ENCODE measurements at regions not wholly inside any gene's neighbourhood (a gene's known extent, or its start where the extent isn't known, plus 50 kb on each side); places are given as distances from the start of the nearest gene placed in this dataset.

- BruUV-seq (replicated peaks), result no TSS peak
- in situ Hi-C loops (cut with HindIII; ENCODE audit: extremely low pct_ligation_motif_present, low pct_unique_long_range_greater_than_20kb) (no loop called here), intact Hi-C loops (cut with micrococcal nuclease; ENCODE audit: unreplicated experiment) (no loop called here)
- H3K4me2 ChIP-seq (ENCODE audit: low read depth, low read length), result no peak overlapping the region
- H3K9me3 ChIP-seq (ENCODE audit: low read length), result peaks cover 35% of the 10 kb centered on the region
- no peaks in the 10 kb centered on the region for H3K79me2 ChIP-seq (ENCODE audit: insufficient read depth, low read length)
- H3K9ac ChIP-seq (ENCODE audit: insufficient read depth, low read depth, low read length), result no peak overlapping the region
- no peaks in the 10 kb centered on the region for H3K27me3 ChIP-seq (ENCODE audit: control insufficient read depth in 1 of 2, insufficient read depth in 2 of 2, low read length in 2 of 2)
- H3K4me3 ChIP-seq (replicated peaks in 1 of 3; ENCODE audit: insufficient read depth in 1 of 3, low read depth in 2 of 3, low read length in 3 of 3), result no peak overlapping the region
- no peaks in the 10 kb centered on the region for H3K36me3 ChIP-seq (replicated peaks in 1 of 2; ENCODE audit: control insufficient read depth in 1 of 2, insufficient read depth in 2 of 2, low read length in 2 of 2)
- ChIA-PET POLR2A (no interaction called here), CTCF (ENCODE audit: low intra/inter-chr PET ratio, low total read pairs) (no interaction called here)
- 53% methylated on average over 10 of the region's 14 CpGs for WGBS (ENCODE audit: low lambda C conversion rate)
- ATAC-seq, result no peak
- no peak for FAIRE-seq
- H3K27ac ChIP-seq (ENCODE audit: extremely low read length, insufficient read depth, low read length), result no peak overlapping the region
- DNase-seq (ENCODE audit: low spot score), result no peak
- no peaks in the 10 kb centered on the region for H3K4me1 ChIP-seq (ENCODE audit: insufficient read depth, low read length)
- no peaks in the 10 kb centered on the region for H4K20me1 ChIP-seq (ENCODE audit: insufficient read depth, low read length)
- H2AFZ ChIP-seq (ENCODE audit: low read length), result no peak overlapping the region
- TF ChIP-seq DMAP1 (CRISPR knock-in tag; IDR thresholded peaks at IDR 0.05), result no peak
- TF ChIP-seq ZNF724P (CRISPR knock-in tag; IDR thresholded peaks at IDR 0.05; ENCODE audit: borderline replicate concordance), result no peak
- TF ChIP-seq ARID4A (CRISPR knock-in tag; IDR thresholded peaks at IDR 0.05; ENCODE audit: borderline replicate concordance), result no peak
- no peak for TF ChIP-seq ZNF660 (CRISPR knock-in tag; IDR thresholded peaks at IDR 0.05; ENCODE audit: borderline replicate concordance, low read depth)
- TF ChIP-seq NR0B2 (CRISPR knock-in tag; IDR thresholded peaks at IDR 0.05), result no peak
- TF ChIP-seq ZNF614 (CRISPR knock-in tag; IDR thresholded peaks at IDR 0.05; ENCODE audit: borderline replicate concordance), result no peak
- TF ChIP-seq ZNF33A (CRISPR knock-in tag; IDR thresholded peaks at IDR 0.05; ENCODE audit: borderline replicate concordance), result no peak
- no peak for TF ChIP-seq PAXIP1 (CRISPR knock-in tag; conservative IDR thresholded peaks at IDR 0.05)
- no peak for TF ChIP-seq SIN3B (IDR thresholded peaks at IDR 0.05; ENCODE audit: low read length)
- TF ChIP-seq YEATS4 (CRISPR knock-in tag; IDR thresholded peaks at IDR 0.05; ENCODE audit: borderline replicate concordance), result no peak
- no peak for TF ChIP-seq SCMH1 (CRISPR knock-in tag; IDR thresholded peaks at IDR 0.05; ENCODE audit: borderline replicate concordance)
- no peak for TF ChIP-seq ZNF234 (CRISPR knock-in tag; conservative IDR thresholded peaks at IDR 0.05)
- no peak for TF ChIP-seq NPAS2 (CRISPR knock-in tag; IDR thresholded peaks at IDR 0.05; ENCODE audit: borderline replicate concordance)
- no peak for TF ChIP-seq FOXJ3 (CRISPR knock-in tag; IDR thresholded peaks at IDR 0.05; ENCODE audit: borderline replicate concordance)
These were observed 89.5 kb downstream of the SOX11 start for GRCh38 chr2:5781679-5782078.

Data from HepG2 (cell line).